H1 (cell line): ENCODE measurements at regions not wholly inside any gene's neighbourhood (a gene's known extent, or its start where the extent isn't known, plus 50 kb on each side); places are given as distances from the start of the nearest gene placed in this dataset.
A peak's percentile ranks its signal among the peaks of the same experiment; 100 is the strongest.

ENCODE experiments used
- CTCF ChIA-PET: fragments of 300-600 bp; sonication (Branson Sonifier 250); formaldehyde crosslinking; loops from one replicate; lab custom pipeline; 2021; ENCODE audit not compliant: partially characterized antibody; lab: Charles Lee
- POLR2A ChIA-PET: fragments of 300-600 bp; sonication (Branson Sonifier 250); formaldehyde crosslinking; loops from one replicate; lab custom pipeline; 2021; ENCODE audit warnings: inconsistent platforms; ENCODE audit not compliant: partially characterized antibody; lab: Charles Lee
- DNase-seq, 2 experiments: peaks; one replicate each; pipeline versions ENCODE4 v3.0.0 to v3.0.0-alpha.2; 2010 to 2022; ENCODE audit warnings: low spot score in 2 of 2, low read depth in 1 of 2, mixed read lengths in 1 of 2
- FAIRE-seq: peaks from 2 replicates; lab custom pipeline; 2011; peaks lifted over from hg19 to GRCh38; lab: Jason Lieb, UNC
- H2AFZ ChIP-seq: 2 replicates; pipeline ENCODE4 v1.8.1; 2012; ENCODE audit warnings: low read length, inconsistent platforms
- H2AK5ac ChIP-seq: 2 replicates; pipeline ENCODE4 v1.6.1; 2013; ENCODE audit warnings: low read depth, low read length
- H2BK120ac ChIP-seq: replicated peaks from 2 replicates; pipeline ENCODE3; 2013; ENCODE audit warnings: low read depth, low read length, inconsistent platforms
- H2BK12ac ChIP-seq: 2 replicates; pipeline ENCODE4 v1.6.1; 2013; ENCODE audit warnings: low read depth, low read length
- H2BK15ac ChIP-seq: 2 replicates; pipeline ENCODE4 v1.6.1; 2013; ENCODE audit warnings: low read length
- H2BK20ac ChIP-seq: 2 replicates; pipeline ENCODE4 v1.6.1; 2013; ENCODE audit warnings: low read length
- H2BK5ac ChIP-seq: 2 replicates; pipeline ENCODE4 v1.6.1; 2013; ENCODE audit warnings: low read depth, low read length
- H3K14ac ChIP-seq: 2 replicates; pipeline ENCODE4 v1.6.1; 2013; ENCODE audit warnings: inconsistent platforms; ENCODE audit not compliant: insufficient read length
- H3K18ac ChIP-seq: 2 replicates; pipeline ENCODE4 v1.6.1; 2013; ENCODE audit warnings: low read length; ENCODE audit errors: extremely low read depth
- H3K23ac ChIP-seq: 2 replicates; pipeline ENCODE4 v1.6.1; 2013; ENCODE audit warnings: inconsistent platforms; ENCODE audit not compliant: insufficient read length
- H3K23me2 ChIP-seq: 2 replicates; pipeline ENCODE4 v1.6.1; 2013; ENCODE audit warnings: low read depth, low read length
- H3K27ac ChIP-seq: 2 replicates; pipeline ENCODE4 v1.6.1; 2011; ENCODE audit warnings: low read depth, low read length, inconsistent platforms
- H3K27me3 ChIP-seq, 4 experiments: replicated peaks in 1 of 4; 1 replicate in 1 of 4; 2 replicates in 3 of 4; pipeline versions ENCODE4 v1.6.1 to v1.8.1; 2011 to 2013; ENCODE audit warnings: low read length in 3 of 4, mild to moderate bottlenecking in 3 of 4, inconsistent platforms in 2 of 4, mixed read lengths in 2 of 4, moderate library complexity in 1 of 4; ENCODE audit not compliant: control insufficient read depth in 3 of 4, insufficient read depth in 3 of 4; ENCODE audit errors: extremely low read depth in 1 of 4
- H3K36me3 ChIP-seq, 4 experiments: 2 replicates each; pipeline versions ENCODE4 v1.6.1 to v1.8.1; 2011 to 2013; ENCODE audit warnings: mild to moderate bottlenecking in 4 of 4, low read length in 3 of 4, moderate library complexity in 2 of 4, control low read depth in 1 of 4, inconsistent platforms in 1 of 4; ENCODE audit not compliant: insufficient read depth in 4 of 4, control insufficient read depth in 2 of 4
- H3K4ac ChIP-seq: replicated peaks from 2 replicates; pipeline ENCODE3; 2013; ENCODE audit warnings: low read length, low read depth, mixed read lengths, inconsistent platforms; ENCODE audit not compliant: insufficient read length
- H3K4me1 ChIP-seq, 4 experiments: replicated peaks in 1 of 4; 1 replicate in 1 of 4; 2 replicates in 3 of 4; pipeline versions ENCODE4 v1.6.1 to v1.8.1; 2011 to 2013; ENCODE audit warnings: low read length in 3 of 4, inconsistent platforms in 2 of 4, mixed read lengths in 1 of 4; ENCODE audit not compliant: insufficient read depth in 4 of 4, control insufficient read depth in 3 of 4
- H3K4me2 ChIP-seq, 2 experiments: 2 replicates each; pipeline versions ENCODE4 v1.6.1 to v1.8.1; 2011 to 2013; ENCODE audit warnings: low read depth in 2 of 2, low read length in 2 of 2, control low read depth in 1 of 2, inconsistent platforms in 1 of 2, mild to moderate bottlenecking in 1 of 2; ENCODE audit not compliant: insufficient read depth in 1 of 2
- H3K4me3 ChIP-seq, 4 experiments: fragments of 200-600, 300-600 bp in 1 of 4; sonication (generic), shearing (Covaris generic), sonication (Bioruptor Twin) in 1 of 4; 2 replicates each; pipeline versions ENCODE4 v1.5.1 to v1.8.1; 2011 to 2016; ENCODE audit warnings: low read length in 4 of 4, low read depth in 3 of 4, control low read depth in 2 of 4, inconsistent platforms in 2 of 4, mild to moderate bottlenecking in 2 of 4, mixed read lengths in 1 of 4, moderate library complexity in 1 of 4; ENCODE audit not compliant: insufficient read depth in 2 of 4; ENCODE audit errors: extremely low read depth in 1 of 4
- H3K56ac ChIP-seq: replicated peaks from 2 replicates; pipeline ENCODE3; 2013; ENCODE audit warnings: low read depth, mild to moderate bottlenecking, mixed read lengths, low read length, inconsistent platforms; ENCODE audit not compliant: insufficient read length
- H3K79me1 ChIP-seq: 2 replicates; pipeline ENCODE4 v1.6.1; 2013; ENCODE audit warnings: low read depth, low read length, control low read depth
- H3K79me2 ChIP-seq, 2 experiments: 2 replicates each; pipeline versions ENCODE4 v1.6.1 to v1.8.1; 2012 to 2013; ENCODE audit warnings: low read length in 2 of 2, mild to moderate bottlenecking in 2 of 2, inconsistent platforms in 1 of 2; ENCODE audit not compliant: insufficient read depth in 2 of 2, control insufficient read depth in 1 of 2
- H3K9ac ChIP-seq, 4 experiments: replicated peaks in 1 of 4; 1 replicate in 1 of 4; 2 replicates in 3 of 4; pipeline versions ENCODE4 v1.6.1 to v1.8.1; 2011 to 2013; ENCODE audit warnings: low read depth in 3 of 4, low read length in 3 of 4, control low read depth in 2 of 4, mild to moderate bottlenecking in 2 of 4, moderate library complexity in 2 of 4, inconsistent platforms in 1 of 4; ENCODE audit errors: extremely low read depth in 1 of 4
- H3K9me3 ChIP-seq, 2 experiments: 2 replicates each; pipeline versions ENCODE4 v1.6.1 to v1.8.1; 2012 to 2013; ENCODE audit warnings: mild to moderate bottlenecking in 2 of 2, moderate library complexity in 2 of 2, control low read depth in 1 of 2, inconsistent platforms in 1 of 2, low read depth in 1 of 2, low read length in 1 of 2, mixed read lengths in 1 of 2; ENCODE audit not compliant: insufficient read depth in 2 of 2
- H4K20me1 ChIP-seq, 2 experiments: replicated peaks in 1 of 2; 2 replicates each; pipeline versions ENCODE3 to v1.8.1; 2011 to 2013; ENCODE audit warnings: inconsistent platforms in 2 of 2, low read length in 2 of 2, mild to moderate bottlenecking in 1 of 2; ENCODE audit not compliant: insufficient read depth in 2 of 2, control insufficient read depth in 1 of 2
- H4K5ac ChIP-seq: 2 replicates; pipeline ENCODE4 v1.6.1; 2013; ENCODE audit warnings: low read length, low read depth, mixed read lengths, inconsistent platforms; ENCODE audit not compliant: insufficient read length
- H4K8ac ChIP-seq: 2 replicates; pipeline ENCODE4 v1.8.0; 2013; ENCODE audit warnings: mild to moderate bottlenecking, moderate library complexity, low read length, inconsistent platforms; ENCODE audit not compliant: insufficient read depth; ENCODE audit errors: extremely low read depth
- H4K91ac ChIP-seq: replicated peaks from 2 replicates; pipeline ENCODE3; 2013; ENCODE audit warnings: low read length, mixed read lengths, inconsistent platforms; ENCODE audit not compliant: insufficient read length
- CHD1 ChIP-seq: IDR thresholded peaks from 2 replicates; pipeline ENCODE4 v1.6.1; 2012; ENCODE audit warnings: low read depth, low read length, improper control_type of control experiment
- EZH2 ChIP-seq: fragments of 200-600 bp; sonication (generic); IDR thresholded peaks from 2 replicates; pipeline ENCODE4 v1.7.1; 2012; ENCODE audit warnings: low read depth, mild to moderate bottlenecking, moderate library complexity, low read length, inconsistent platforms; ENCODE audit not compliant: severe bottlenecking
- HDAC2 ChIP-seq, 2 experiments: fragments of 300-600 bp in 1 of 2; sonication (generic) in 1 of 2; IDR thresholded peaks; 2 replicates each; pipeline ENCODE4 v1.6.1; 2011 to 2012; ENCODE audit warnings: low read depth in 2 of 2, low read length in 2 of 2, mild to moderate bottlenecking in 2 of 2, moderate library complexity in 2 of 2, borderline replicate concordance in 1 of 2, inconsistent platforms in 1 of 2
- JUND ChIP-seq: IDR thresholded peaks from 2 replicates; pipeline ENCODE4 v1.6.1; 2011; ENCODE audit warnings: mild to moderate bottlenecking, improper control_type of control experiment, low read length
- PHF8 ChIP-seq: fragments of 200-600 bp; sonication (generic); conservative IDR thresholded peaks from 2 replicates; pipeline ENCODE4 v1.7.1; 2012; ENCODE audit warnings: low read depth, mild to moderate bottlenecking, inconsistent platforms, low read length, moderate library complexity
- RBBP5 ChIP-seq: IDR thresholded peaks from 2 replicates; pipeline ENCODE4 v1.7.1; 2012; ENCODE audit warnings: low read depth, mild to moderate bottlenecking, inconsistent platforms, low read length, moderate library complexity, borderline replicate concordance
- TCF12 ChIP-seq: IDR thresholded peaks from 2 replicates; pipeline ENCODE4 v1.6.1; 2011; ENCODE audit warnings: low read depth, mild to moderate bottlenecking, low read length
- USF2 ChIP-seq: IDR thresholded peaks from 2 replicates; pipeline ENCODE4 v1.6.1; 2011; ENCODE audit warnings: low read length, improper control_type of control experiment
- YY1 ChIP-seq: IDR thresholded peaks from 2 replicates; pipeline ENCODE4 v1.6.1; 2011; ENCODE audit warnings: low read depth, mild to moderate bottlenecking, low read length
- WGBS, 2 experiments: shearing (Covaris generic) in 1 of 2; methylation state at CpG; one replicate each; pipeline versions ENCODE4 v1.1.6 to v1.1.7; 2013 to 2015; ENCODE audit warnings: low lambda C conversion rate in 2 of 2, mixed read lengths in 2 of 2, inconsistent platforms in 1 of 2, low coverage in 1 of 2, missing lambda C conversion rate in 1 of 2; ENCODE audit not compliant: insufficient replicate concordance in 2 of 2, insufficient coverage in 1 of 2, insufficient read length in 1 of 2; ENCODE audit errors: extremely low coverage in 1 of 2, missing lambda C conversion rate in 1 of 2; 5-methylcytosine and 5-hydroxymethylcytosine counted together
- TF ChIP-seq, protein P1 (sequence below): IDR thresholded peaks from 2 replicates; pipeline ENCODE4 v1.6.1; 2012; ENCODE audit warnings: low read length, inconsistent platforms

DNA sequence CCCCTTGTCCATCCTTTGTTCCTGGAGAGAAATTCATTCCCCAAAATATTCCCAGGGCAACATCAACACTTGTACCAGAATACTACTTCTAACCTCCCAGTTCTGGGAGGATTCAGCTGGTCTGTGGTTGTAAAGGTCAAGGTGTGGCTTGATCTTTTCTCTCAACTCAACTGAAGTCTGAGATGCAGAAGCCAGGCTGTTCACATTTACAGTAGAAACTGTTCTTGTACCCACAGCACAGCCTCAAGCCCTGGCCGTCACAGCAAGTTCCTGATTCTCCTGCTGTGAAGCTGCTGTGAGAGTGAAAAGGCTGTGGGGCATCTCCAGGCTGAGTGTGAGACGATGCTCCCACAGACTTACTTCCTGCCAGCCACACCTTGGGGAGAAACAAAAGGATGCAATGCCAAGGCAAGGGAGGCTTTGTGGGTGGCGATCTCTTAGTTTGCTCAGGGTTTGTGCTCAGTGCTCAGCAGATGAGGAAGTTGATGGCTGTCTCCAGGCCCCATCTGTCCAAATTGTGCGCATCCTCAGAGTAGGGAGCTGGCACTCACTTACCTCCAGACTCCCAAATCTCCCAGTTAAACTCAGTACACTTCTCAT lies 143.9 kb upstream of the FOXA2 start:
- POLR2A ChIA-PET: no interaction called here
- no peaks in the 10 kb centered on the region; the same call in 1 of the 2 replicates for H3K23me2 ChIP-seq
- H3K27ac ChIP-seq: no peak overlapping the region
- H2BK5ac ChIP-seq: no peak overlapping the region
- DNase-seq: no peak
- H3K9me3 ChIP-seq: no peaks in the 10 kb centered on the region
- no peaks in the 10 kb centered on the region for H3K4me1 ChIP-seq
- CTCF ChIA-PET: interaction anchor here (1.0 to 1.7 kb wide), 4 partner anchors 37 to 612 kb away, joined by 3 to 6 read pairs (median 3); no protein-coding TSS in a partner anchor
- H3K27me3 ChIP-seq: no peaks in the 10 kb centered on the region
- H2BK120ac ChIP-seq: no peak overlapping the region
- no peak overlapping the region for H2BK15ac ChIP-seq
- no peak overlapping the region for H2BK12ac ChIP-seq
- H4K8ac ChIP-seq: peak overlapping the region; percentile 75; the same call in 1 of the 2 replicates
- H3K79me2 ChIP-seq: no peaks in the 10 kb centered on the region
- no peaks in the 10 kb centered on the region for H3K36me3 ChIP-seq
- no peaks in the 10 kb centered on the region for H3K79me1 ChIP-seq
- FAIRE-seq: no peak
- H3K18ac ChIP-seq: no peak overlapping the region
- H3K4me2 ChIP-seq: no peak overlapping the region
- no peak overlapping the region for H3K4ac ChIP-seq
- no peak overlapping the region for H3K9ac ChIP-seq
- no peak overlapping the region for H4K91ac ChIP-seq
- no peak overlapping the region for H2AK5ac ChIP-seq
- H3K4me3 ChIP-seq: no peak overlapping the region
- no peaks in the 10 kb centered on the region for H4K20me1 ChIP-seq
- H3K14ac ChIP-seq: no peak overlapping the region
- H2BK20ac ChIP-seq: no peak overlapping the region
- no peak overlapping the region for H2AFZ ChIP-seq
- 96% methylated on average over 4 of the region's 4 CpGs; no CpG with 5 or more reads in 1 of the 2 experiments for WGBS, 2 experiments
- no peak overlapping the region for H3K23ac ChIP-seq
- H3K56ac ChIP-seq: no peak overlapping the region
- no peak overlapping the region for H4K5ac ChIP-seq
- TF ChIP-seq CHD1: no peak
- no peak for TF ChIP-seq HDAC2 (IDR thresholded peaks at IDR 0.05; ENCODE audit: borderline replicate concordance in 1 of 2, low read depth in 2 of 2, low read length in 2 of 2)
- TF ChIP-seq PHF8: no peak
- TF ChIP-seq RBBP5: no peak
- TF ChIP-seq YY1: no peak
- TF ChIP-seq EZH2: no peak
- TF ChIP-seq, protein P1, sequence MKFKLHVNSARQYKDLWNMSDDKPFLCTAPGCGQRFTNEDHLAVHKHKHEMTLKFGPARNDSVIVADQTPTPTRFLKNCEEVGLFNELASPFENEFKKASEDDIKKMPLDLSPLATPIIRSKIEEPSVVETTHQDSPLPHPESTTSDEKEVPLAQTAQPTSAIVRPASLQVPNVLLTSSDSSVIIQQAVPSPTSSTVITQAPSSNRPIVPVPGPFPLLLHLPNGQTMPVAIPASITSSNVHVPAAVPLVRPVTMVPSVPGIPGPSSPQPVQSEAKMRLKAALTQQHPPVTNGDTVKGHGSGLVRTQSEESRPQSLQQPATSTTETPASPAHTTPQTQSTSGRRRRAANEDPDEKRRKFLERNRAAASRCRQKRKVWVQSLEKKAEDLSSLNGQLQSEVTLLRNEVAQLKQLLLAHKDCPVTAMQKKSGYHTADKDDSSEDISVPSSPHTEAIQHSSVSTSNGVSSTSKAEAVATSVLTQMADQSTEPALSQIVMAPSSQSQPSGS: no peak
- no peak for TF ChIP-seq JUND
- TF ChIP-seq TCF12: no peak
- no peak for TF ChIP-seq USF2
